ENCODE measurements at regions not wholly inside any gene's neighbourhood (a gene's known extent, or its start where the extent isn't known, plus 50 kb on each side); places are given as distances from the start of the nearest gene placed in this dataset.
"Not testable (repeated sequence)": the region's sequence is repeated elsewhere in the genome, so short reads cannot be mapped to it uniquely, and the experiment has no call there.

GRCh38 chr1:55305735-55306134 lies 90.6 kb upstream of the USP24 start:
- DNase-seq, result no peak

DNA sequence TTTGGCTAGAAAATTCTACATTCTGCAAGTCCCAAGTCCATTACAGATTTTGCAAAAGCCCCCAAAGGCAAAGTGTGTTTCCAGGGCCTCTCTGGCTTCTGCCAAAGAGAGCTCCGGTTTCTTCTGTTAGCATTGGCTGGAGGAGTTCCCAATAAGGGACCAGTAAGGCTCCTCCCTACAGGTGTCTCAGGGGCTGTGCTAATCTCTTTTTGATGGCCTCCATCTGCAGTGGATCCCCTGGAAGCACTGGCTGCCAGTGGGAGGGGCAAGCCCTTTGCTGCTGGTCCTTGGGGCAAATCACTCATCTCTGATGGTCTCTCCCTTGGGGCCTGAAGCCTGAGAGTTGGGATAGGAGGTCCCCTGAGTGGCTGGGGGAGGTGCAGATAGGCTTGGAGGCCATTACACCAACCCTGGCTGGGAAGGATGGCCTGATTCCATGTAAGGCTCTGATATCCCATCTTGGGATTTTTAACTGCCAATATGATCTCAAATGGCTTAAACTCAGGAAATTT lies 89.1 kb upstream of the USP24 start:
- no peak for DNase-seq

DNA sequence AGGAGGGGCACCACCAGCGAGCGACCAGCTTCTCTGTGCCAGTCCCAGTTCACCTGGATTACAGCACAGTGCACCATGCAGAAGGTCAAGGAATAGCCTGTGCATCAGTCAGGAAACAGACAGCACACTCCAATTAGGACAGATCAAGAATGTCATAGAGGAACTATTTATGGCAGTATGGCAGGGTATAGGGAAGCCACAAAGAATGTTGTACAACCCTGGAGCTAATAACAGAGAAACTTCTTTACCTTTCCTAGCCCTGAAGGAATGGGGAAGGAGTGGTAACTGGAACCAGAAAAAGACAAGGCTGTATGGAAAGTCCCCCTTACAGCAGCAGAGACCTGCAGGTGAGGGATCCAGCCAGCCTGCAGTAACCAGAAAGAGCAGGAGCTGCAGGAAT lies 87.8 kb upstream of the USP24 start:
- no peak for DNase-seq

DNA sequence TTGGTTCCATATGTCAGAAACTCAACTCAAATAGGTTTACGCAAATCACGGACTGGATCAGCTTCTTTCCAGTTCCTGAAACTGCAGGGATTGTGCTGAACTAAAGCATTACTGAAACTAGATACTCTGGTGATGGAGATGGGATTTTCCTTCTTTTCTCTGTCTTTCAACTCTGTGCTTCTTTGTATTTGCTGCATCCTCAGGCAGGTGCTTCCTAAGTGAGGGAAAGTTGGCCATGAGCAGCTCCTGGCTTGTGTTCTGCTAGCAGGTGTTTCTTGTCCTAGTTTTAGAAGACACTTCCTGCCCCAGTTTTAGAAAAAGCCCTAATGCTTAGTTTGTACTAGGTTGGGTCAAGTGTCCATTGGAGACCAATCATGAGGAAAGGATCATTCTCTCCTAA lies 86.7 kb upstream of the USP24 start:
- no peak for DNase-seq

- no peak for DNase-seq
Observed at GRCh38 chr1:55300975-55301374, 85.8 kb upstream of the USP24 start.

DNA sequence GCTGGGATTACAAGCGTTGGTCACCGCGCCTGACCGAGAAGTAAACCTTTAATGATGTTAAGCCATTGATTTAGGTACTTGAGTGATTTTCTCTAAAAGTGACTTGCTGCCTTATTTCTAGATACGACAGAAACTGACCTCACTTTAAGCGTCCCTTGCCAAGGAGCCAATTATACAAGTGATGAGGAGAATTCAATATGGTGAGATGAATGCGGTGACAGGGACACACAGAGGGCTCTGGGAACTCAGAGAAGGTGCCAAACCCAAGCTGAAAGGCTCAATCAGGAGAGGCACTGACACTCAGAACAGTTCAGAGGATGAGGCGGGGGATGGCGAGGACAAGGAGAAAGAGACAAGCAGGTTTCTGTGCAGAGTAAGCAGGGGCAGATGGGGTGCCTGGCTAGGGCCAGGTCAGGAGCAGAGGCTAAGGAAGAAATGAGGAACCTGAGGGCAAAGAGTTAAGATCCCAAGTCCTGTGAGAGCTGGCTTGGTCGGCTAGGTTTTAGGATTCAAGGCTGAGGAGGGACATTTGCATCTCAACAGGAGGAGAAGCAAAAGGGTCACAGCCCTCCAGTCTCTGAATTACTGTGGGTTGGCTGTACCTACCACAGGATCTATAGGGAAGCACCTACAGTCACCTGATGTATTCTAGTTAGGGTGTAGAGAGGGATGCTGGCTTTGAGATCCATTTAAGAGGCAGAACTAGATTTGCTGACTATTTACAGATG lies 83.2 kb upstream of the USP24 start:
- no peak for DNase-seq

DNA sequence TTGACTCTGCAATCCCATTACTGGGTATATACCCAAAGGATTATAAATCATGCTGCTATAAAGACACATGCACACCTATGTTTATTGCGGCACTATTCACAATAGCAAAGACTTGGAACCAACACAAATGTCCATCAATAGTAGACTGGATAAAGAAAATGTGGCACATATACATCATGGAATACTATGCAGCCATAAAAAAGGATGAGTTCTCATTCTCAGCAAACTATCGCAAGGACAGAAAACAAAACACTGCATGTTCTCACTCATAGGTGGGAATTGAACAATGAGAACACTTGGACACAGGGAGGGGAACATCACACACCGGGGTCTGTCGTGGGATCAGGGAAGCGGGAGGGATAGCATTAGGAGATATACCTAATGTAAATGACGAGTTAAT lies 81.1 kb upstream of the USP24 start:
- DNase-seq, result not testable (repeated sequence)

GRCh38 chr1:55289614-55290013 lies 74.5 kb upstream of the USP24 start:
- DNase-seq, result no peak

GRCh38 chr1:55289042-55289441 lies 73.9 kb upstream of the USP24 start:
- no peak for DNase-seq

- DNase-seq, result no peak
Observed at GRCh38 chr1:55288245-55288644, 73.1 kb upstream of the USP24 start.

GRCh38 chr1:55287723-55288122 lies 72.6 kb upstream of the USP24 start:
- DNase-seq, result no peak

- no peak for DNase-seq
Observed at GRCh38 chr1:55286856-55287602, 71.9 kb upstream of the USP24 start.

DNA sequence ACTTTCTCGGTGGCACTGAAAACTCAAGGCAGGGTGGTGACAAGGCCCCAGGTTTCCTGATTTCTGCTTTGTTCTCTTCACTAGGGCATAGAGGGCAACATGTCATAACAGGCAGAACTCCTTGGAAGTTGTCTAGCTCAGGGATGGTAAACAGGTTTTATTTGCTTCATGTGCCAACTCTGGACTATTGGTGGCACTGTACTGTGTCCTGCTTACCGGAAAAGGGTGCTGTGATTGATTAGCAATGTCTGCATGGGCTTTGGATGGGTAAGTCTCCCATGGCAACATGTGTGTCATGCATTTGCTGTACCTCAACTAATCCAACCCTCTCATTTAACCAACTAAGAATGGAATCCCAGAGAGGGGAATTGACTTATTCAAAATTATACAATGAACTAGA lies 70.7 kb upstream of the USP24 start:
- no peak for DNase-seq

DNA sequence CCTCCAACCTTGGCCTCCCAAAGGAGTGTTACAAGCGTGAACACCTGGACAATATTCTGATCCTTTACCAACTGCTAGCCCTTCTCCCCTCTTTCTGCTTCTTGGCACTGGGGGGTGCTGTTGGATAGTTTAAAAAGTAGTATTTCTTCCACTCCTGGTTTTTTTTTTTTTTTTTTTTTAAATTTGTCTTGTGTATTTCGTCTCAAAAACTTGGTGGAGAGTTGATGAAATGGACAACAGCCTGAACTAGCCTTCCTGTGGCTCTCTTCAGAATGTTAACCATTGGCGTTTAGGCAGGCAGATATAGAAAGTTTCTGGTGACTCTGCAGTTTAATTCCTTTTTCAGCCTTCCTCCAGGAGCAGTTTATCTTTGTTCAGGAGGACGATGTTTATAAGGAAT lies 69.7 kb upstream of the USP24 start:
- peak; percentile 69 for DNase-seq

- DNase-seq, result no peak
Observed at GRCh38 chr1:55282058-55282457, 66.9 kb upstream of the USP24 start.

DNA sequence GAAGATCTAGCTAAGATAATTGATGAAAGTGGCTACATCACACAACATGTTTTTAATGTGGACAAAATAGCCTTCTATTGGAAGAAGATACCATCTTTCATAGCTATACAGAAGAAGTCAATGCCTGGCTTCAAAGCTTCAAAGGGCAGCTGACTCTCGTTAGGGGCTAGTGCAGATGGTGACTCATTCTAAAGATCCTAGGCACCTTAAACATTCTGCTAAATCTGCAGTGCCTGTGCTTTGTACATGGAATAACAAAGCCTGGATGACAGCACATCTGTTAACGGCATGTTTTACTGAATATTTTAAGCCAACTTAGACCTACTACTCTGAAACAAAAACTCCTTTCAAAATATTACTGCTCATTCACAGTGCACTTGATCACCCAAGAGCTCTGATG lies 65.6 kb upstream of the USP24 start:
- no peak for DNase-seq

- no peak for DNase-seq
Observed at GRCh38 chr1:55279627-55280026, 64.5 kb upstream of the USP24 start.

GRCh38 chr1:55278378-55278777 lies 63.2 kb upstream of the USP24 start:
- DNase-seq, result no peak

DNA sequence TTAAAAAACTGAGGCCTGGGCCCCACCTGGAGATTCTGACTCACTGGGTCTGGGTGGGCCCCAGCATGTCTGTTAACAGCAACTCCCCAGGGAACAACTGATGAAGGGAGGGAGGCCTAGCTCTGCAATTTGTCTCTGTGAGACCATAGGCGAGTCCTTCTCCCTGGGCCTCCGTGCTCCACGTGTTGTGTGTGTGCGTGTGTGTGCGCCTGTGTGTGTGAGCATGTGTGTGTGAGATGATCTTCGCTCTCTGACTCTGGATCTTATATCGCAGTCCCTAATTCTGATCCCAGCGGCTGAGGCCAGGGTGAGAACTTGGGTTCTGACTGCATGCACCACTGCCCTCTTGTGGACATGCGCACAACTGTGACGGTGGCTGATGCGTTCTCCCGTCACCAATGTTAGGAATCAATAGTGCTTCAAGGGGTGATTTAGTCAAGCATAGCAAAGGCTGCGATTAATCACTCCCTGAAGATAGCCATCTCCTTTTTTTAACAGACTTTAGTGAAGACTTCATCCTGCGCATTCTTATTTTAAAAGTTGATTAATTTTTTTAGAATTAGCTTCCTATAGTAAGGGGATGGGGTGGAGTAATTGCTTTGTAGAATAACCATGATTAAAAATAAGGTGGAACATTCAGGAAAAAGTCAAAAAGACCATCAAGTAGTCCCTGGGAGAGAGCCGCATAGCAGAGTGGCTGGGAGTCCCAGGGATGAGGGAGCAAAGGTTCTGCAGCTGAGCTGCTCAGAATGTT lies 62.4 kb upstream of the USP24 start:
- DNase-seq, result peak; percentile 93

GRCh38 chr1:55276671-55277376 lies 61.7 kb upstream of the USP24 start:
- DNase-seq, result no peak

DNA sequence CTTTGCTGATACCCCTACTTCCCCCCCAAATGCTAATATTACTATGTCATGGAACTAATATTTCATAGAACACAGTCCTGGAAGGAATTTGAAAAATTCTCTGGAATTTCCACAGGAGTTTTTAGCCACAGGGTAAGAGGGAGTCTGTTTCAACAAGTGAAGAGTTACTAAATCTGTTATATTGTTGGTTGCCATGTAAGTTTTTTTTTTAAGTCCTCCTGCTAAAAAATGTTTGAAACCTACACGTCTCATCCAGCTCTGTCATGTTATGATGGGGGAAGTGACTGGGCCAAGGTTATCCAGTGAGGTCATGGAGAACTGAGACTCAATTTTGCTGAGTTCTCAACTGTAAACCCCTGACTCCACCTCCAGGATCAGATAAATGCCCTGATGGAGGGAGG lies 60.8 kb upstream of the USP24 start:
- DNase-seq, result peak; percentile 82

- peak; percentile 91 for DNase-seq
Observed at GRCh38 chr1:55275151-55275748, 60.1 kb upstream of the USP24 start.

DNA sequence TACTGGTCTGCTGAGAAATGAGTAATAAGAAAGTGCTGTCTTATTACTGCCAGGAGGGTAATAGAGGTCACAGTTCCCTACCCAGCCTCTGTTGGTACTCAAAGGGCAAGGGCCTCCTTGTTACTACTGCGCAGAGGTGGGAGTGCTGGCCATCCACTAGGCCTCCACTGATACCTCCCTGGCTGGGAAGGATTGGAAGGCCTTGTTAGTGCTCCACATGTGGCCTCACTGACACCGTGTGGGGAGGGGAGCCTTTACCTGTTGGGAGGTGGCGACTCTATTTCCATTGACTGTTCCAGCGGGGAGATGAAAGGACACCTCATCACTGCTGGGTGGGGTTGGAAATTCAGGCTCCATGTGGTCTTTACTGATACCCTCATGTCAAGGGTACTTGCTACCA lies 57.8 kb upstream of the USP24 start:
- DNase-seq, result no peak
